SU-DHL-6 (cell line): ENCODE measurements at regions not wholly inside any gene's neighbourhood (a gene's known extent, or its start where the extent isn't known, plus 50 kb on each side); places are given as distances from the start of the nearest gene placed in this dataset.

ENCODE experiments used
- EZH2phosphoT487 ChIP-seq: fragments of 200-600 bp; sonication (generic), shearing (Covaris generic); conservative IDR thresholded peaks from 2 replicates; pipeline ENCODE4 v1.6.1; 2018; ENCODE audit warnings: mild to moderate bottlenecking, antibody characterized with exemption, low read length, moderate library complexity, mixed read lengths
- TF ChIP-seq, protein P1 (sequence below): fragments of 200-600 bp; sonication (generic); IDR thresholded peaks from one replicate; pipeline ENCODE4 v1.5.1; 2017; ENCODE audit warnings: antibody characterized with exemption, mild to moderate bottlenecking, low read length, moderate library complexity; ENCODE audit not compliant: insufficient read depth, poor library complexity, severe bottlenecking

DNA sequence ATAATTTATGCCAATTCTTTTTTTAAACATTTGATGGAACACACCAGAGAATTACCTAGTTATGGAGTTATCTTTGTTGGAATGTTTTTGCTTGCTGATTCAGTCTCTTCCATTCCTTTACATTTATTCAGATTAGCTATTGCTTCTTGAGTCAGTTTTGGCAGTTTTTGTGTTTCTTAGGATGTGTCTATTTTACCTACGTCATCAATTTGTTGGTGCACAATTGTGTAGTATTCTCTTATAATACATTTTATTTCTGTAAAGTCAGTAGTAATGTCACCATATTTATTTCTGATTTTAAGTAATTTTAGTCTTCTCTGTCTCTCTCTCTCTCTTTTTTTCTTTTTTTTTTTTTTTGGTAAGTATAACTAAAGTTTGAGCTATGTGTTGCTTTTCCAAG lies 929.5 kb upstream of the RAG2 start:
- TF ChIP-seq, protein P1, sequence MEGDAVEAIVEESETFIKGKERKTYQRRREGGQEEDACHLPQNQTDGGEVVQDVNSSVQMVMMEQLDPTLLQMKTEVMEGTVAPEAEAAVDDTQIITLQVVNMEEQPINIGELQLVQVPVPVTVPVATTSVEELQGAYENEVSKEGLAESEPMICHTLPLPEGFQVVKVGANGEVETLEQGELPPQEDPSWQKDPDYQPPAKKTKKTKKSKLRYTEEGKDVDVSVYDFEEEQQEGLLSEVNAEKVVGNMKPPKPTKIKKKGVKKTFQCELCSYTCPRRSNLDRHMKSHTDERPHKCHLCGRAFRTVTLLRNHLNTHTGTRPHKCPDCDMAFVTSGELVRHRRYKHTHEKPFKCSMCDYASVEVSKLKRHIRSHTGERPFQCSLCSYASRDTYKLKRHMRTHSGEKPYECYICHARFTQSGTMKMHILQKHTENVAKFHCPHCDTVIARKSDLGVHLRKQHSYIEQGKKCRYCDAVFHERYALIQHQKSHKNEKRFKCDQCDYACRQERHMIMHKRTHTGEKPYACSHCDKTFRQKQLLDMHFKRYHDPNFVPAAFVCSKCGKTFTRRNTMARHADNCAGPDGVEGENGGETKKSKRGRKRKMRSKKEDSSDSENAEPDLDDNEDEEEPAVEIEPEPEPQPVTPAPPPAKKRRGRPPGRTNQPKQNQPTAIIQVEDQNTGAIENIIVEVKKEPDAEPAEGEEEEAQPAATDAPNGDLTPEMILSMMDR: no peak
- no peak for TF ChIP-seq EZH2phosphoT487
